Activated CD8-positive, alpha-beta memory T cell treated with anti-CD3 and anti-CD28 coated beads, Interleukin-2, amount 10 ng/mL, durations not matched to agents 7 days and 5 days (primary cell): ENCODE measurements at regions not wholly inside any gene's neighbourhood (a gene's known extent, or its start where the extent isn't known, plus 50 kb on each side); places are given as distances from the start of the nearest gene placed in this dataset.
A peak's percentile ranks its signal among the peaks of the same experiment; 100 is the strongest.

Source experiments
- ATAC-seq: fragments of 150-1000 bp; cut with Tn5 transposase; one replicate; pipeline ENCODE4 v1.10.0; 2021; ENCODE audit warnings: moderate library complexity
- CTCF ChIA-PET: fragments of 350-600 bp; sonication (Branson Sonifier 250); formaldehyde crosslinking; loops from one replicate; lab custom pipeline; 2021; ENCODE audit warnings: antibody characterized with exemption; lab: Charles Lee
- DNase-seq: peaks from one replicate; pipeline ENCODE4 v3.0.0-alpha.2; 2020
- H3K27ac Mint-ChIP-seq: one replicate; pipeline ENCODE4 v1.8.0; 2021; ENCODE audit warnings: mild to moderate bottlenecking, mixed read lengths
- H3K27me3 Mint-ChIP-seq: one replicate; pipeline ENCODE4 v1.8.0; 2021; ENCODE audit warnings: mixed read lengths
- H3K36me3 Mint-ChIP-seq: one replicate; pipeline ENCODE4 v1.8.0; 2021; ENCODE audit warnings: mild to moderate bottlenecking, mixed read lengths
- H3K4me1 Mint-ChIP-seq: one replicate; pipeline ENCODE4 v1.8.0; 2021; ENCODE audit warnings: mixed read lengths
- H3K4me3 Mint-ChIP-seq: one replicate; pipeline ENCODE4 v1.8.0; 2021; ENCODE audit warnings: mild to moderate bottlenecking, moderate library complexity, mixed read lengths
- H3K9me3 Mint-ChIP-seq: one replicate; pipeline ENCODE4 v1.8.0; 2022; ENCODE audit warnings: low read depth, mixed read lengths

- ATAC-seq, result no peak
- peaks cover 51% of the 10 kb centered on the region for H3K4me1 Mint-ChIP-seq
- H3K36me3 Mint-ChIP-seq, result peaks cover 1% of the 10 kb centered on the region
- H3K9me3 Mint-ChIP-seq, result peaks cover 4% of the 10 kb centered on the region
- H3K27ac Mint-ChIP-seq, result no peak overlapping the region
- CTCF ChIA-PET, result interaction anchor here (1.0 to 6.3 kb wide), 11 partner anchors 10 to 152 kb away, joined by 3 to 47 read pairs (median 5); no protein-coding TSS in a partner anchor
- DNase-seq, result no peak
- H3K4me3 Mint-ChIP-seq, result no peak overlapping the region
- no peaks in the 10 kb centered on the region for H3K27me3 Mint-ChIP-seq
Observed at GRCh38 chr11:45079567-45079942, 66.9 kb upstream of the PRDM11 start.

DNA sequence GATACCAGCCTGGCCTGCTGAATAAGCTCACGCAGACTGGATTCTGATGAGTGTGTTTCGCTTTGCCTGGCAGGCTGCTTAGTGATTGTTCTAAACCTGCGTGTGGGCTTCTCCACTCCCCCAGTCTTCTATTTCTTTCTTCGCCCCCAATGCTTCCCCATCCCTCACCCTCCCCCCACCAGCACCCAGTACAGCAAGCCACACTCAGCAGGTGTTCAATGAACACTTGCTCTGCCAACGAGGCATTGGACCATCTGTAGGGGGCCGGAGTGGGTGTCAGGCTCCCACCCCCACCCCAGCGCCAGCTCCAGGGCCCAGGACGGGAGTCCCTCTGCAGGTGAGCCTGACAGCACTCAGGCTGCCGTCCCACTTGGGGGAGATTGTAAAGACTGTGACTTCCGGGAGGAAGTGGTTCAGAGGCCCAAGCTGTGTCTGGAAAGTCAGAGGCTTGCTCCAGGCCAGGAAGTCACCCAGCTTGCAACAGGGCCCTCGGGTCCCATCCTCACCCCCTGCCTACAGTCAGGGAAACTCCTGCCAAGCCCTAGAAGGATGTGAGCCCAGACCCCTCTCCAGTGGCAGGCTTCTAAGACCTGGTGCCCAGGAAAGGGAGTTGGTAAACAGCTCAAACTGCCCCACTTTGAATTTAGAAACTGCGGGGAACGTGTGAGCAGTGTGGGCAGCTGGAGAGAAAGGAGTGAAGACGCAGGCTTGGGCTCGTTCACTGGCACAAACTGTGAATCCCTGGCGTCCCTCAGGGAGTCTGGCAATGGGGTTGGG, 66.3 kb upstream of the PRDM11 start:
- Mint-ChIP-seq H3K4me1 (peaks cover 51% of the 10 kb centered on the region), H3K36me3 (peaks cover 1% of the 10 kb centered on the region), H3K27ac (peak overlapping the region; percentile 88), H3K27me3 (no peaks in the 10 kb centered on the region), H3K9me3 (peaks cover 4% of the 10 kb centered on the region), H3K4me3 (no peak overlapping the region)
- peak; percentile 83 for DNase-seq
- CTCF ChIA-PET, result interaction anchor here (0.7 to 6.3 kb wide), 14 partner anchors 9 to 153 kb away, joined by 3 to 47 read pairs (median 4); no protein-coding TSS in a partner anchor
- peak; percentile 94 for ATAC-seq

GRCh38 chr11:45082744-45083543, 63.5 kb upstream of the PRDM11 start:
- no peak for ATAC-seq
- Mint-ChIP-seq H3K4me1 (peaks cover 51% of the 10 kb centered on the region), H3K27ac (no peak overlapping the region), H3K9me3 (peaks cover 4% of the 10 kb centered on the region), H3K27me3 (no peaks in the 10 kb centered on the region), H3K36me3 (peaks cover 1% of the 10 kb centered on the region), H3K4me3 (no peak overlapping the region)
- CTCF ChIA-PET, result interaction anchor here (0.7 to 6.3 kb wide), 6 partner anchors 17 to 156 kb away, joined by 3 to 47 read pairs (median 4); partner anchors contain the start of gene TP53I11
- DNase-seq, result peak; percentile 44

DNA sequence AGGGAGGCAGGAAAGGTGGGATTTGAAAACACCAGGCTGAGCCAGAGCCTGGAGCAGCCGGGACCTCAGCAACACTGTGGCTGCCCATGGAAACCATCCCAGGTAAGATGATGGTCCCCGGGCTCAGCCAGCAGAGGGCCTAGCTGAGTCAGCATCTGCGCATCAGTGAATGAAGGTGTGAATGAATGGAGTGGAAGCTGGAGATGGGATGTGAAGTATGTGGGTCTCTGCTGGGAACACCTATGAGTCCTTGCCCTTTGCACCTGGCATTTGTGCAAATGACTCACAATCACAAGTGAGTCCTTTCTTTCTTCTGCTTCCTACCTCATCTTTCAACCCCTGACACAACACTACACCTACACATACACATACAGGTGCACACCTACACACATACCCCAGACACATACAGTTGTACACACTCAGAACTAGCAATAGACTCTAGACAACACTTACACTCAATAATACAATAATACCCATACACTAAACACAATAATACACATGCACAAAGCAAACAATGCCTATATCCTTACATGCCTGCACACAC, 62.8 kb upstream of the PRDM11 start:
- Mint-ChIP-seq H3K36me3 (peaks cover 1% of the 10 kb centered on the region), H3K27me3 (no peaks in the 10 kb centered on the region), H3K4me3 (no peak overlapping the region), H3K9me3 (peaks cover 4% of the 10 kb centered on the region), H3K4me1 (peaks cover 51% of the 10 kb centered on the region), H3K27ac (no peak overlapping the region)
- DNase-seq, result no peak
- CTCF ChIA-PET, result interaction anchor here (0.7 to 1.1 kb wide), 3 partner anchors 16 to 22 kb away, joined by 3 to 4 read pairs (median 3); no protein-coding TSS in a partner anchor
- no peak for ATAC-seq

GRCh38 chr11:45085646-45086501, 60.6 kb upstream of the PRDM11 start:
- CTCF ChIA-PET, result interaction anchor here (2.0 kb wide), 1 partner anchor 19 kb away, joined by 5 read pairs; no protein-coding TSS in a partner anchor

GRCh38 chr11:45086526-45086925, 59.9 kb upstream of the PRDM11 start:
- peaks cover 31% of the 10 kb centered on the region for H3K4me1 Mint-ChIP-seq
- DNase-seq, result no peak
- no peak overlapping the region for H3K27ac Mint-ChIP-seq
- H3K4me3 Mint-ChIP-seq, result no peak overlapping the region
- CTCF ChIA-PET, result interaction anchor here (2.2 kb wide), 1 partner anchor 17 kb away, joined by 11 read pairs; no protein-coding TSS in a partner anchor
- peaks cover 2% of the 10 kb centered on the region for H3K9me3 Mint-ChIP-seq
- peaks cover 1% of the 10 kb centered on the region for H3K36me3 Mint-ChIP-seq
- H3K27me3 Mint-ChIP-seq, result peaks cover 6% of the 10 kb centered on the region
- no peak for ATAC-seq

More at GRCh38 chr11:45085646-45086501, 60.6 kb upstream of the PRDM11 start:
- no peak for DNase-seq
- no peak overlapping the region for H3K27ac Mint-ChIP-seq
- peaks cover 1% of the 10 kb centered on the region for H3K36me3 Mint-ChIP-seq
- H3K4me3 Mint-ChIP-seq, result no peak overlapping the region
- ATAC-seq, result no peak
- H3K4me1 Mint-ChIP-seq, result peaks cover 36% of the 10 kb centered on the region
- H3K9me3 Mint-ChIP-seq, result peaks cover 4% of the 10 kb centered on the region
- H3K27me3 Mint-ChIP-seq, result peaks cover 4% of the 10 kb centered on the region

DNA sequence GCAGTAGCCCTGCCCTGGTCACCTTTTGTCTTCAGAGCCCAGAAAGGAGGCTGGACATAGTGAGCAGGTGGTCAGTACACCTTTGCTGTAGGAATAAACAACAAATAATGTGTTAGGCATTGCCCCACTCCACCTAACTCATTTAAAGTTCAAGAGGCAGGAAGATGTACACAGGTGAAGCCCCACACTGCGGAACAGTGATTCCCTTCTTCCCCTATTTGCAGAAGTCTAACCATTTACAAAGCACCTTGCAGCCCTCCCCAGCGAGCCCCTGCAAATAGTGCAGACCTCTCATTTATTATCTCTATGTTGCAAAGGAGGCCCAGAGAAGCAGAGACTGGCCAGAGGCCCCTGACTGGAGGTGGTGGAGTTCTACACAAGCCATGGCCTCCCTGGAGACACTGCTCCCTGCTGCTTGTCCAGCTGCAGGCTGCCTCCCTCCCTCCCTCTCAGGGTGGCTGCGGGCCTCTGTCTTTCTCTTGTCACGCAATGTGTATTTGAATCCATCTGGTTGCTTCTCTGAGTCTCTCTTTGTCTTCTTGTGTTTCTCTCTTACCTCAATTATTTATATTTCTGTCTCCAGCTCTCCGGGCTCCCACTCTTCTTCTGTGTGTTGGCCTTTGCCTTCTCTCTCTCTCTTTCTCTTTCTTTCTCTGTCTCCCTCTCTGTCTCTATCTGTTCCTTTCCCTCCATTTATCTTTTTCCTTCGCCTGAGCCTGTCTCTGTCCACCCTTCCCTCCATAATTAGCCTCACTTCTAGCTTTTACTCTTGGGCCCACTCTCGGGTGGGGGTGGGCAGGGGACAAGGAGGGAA, 59.1 kb upstream of the PRDM11 start:
- no peaks in the 10 kb centered on the region for H3K9me3 Mint-ChIP-seq
- H3K27ac Mint-ChIP-seq, result no peak overlapping the region
- no peak for DNase-seq
- CTCF ChIA-PET, result interaction anchor here (1.4 to 2.2 kb wide), 2 partner anchors 17 to 151 kb away, joined by 4 to 11 read pairs; no protein-coding TSS in a partner anchor
- ATAC-seq, result no peak
- H3K27me3 Mint-ChIP-seq, result peaks cover 7% of the 10 kb centered on the region
- H3K4me1 Mint-ChIP-seq, result peaks cover 25% of the 10 kb centered on the region
- H3K4me3 Mint-ChIP-seq, result no peak overlapping the region
- peaks cover 1% of the 10 kb centered on the region for H3K36me3 Mint-ChIP-seq

DNA sequence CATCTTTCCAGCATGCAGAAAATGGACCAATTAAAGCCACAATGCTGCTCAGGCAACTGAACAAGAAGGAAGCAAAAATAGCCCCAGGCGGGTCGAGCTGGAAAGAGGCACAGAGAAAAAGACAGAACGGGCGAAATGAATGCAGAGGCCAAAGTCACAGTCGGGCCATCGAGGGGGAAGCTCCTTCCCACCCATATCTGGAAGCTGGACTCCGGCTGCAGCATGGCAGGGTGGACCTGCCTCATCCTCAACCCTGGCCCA, 58.6 kb upstream of the PRDM11 start:
- Mint-ChIP-seq H3K36me3 (no peaks in the 10 kb centered on the region), H3K4me1 (peaks cover 20% of the 10 kb centered on the region), H3K9me3 (no peaks in the 10 kb centered on the region), H3K4me3 (no peak overlapping the region), H3K27me3 (peaks cover 7% of the 10 kb centered on the region), H3K27ac (no peak overlapping the region)
- ATAC-seq, result no peak
- DNase-seq, result no peak
- CTCF ChIA-PET, result interaction anchor here (1.4 to 2.2 kb wide), 2 partner anchors 16 to 152 kb away, joined by 4 to 11 read pairs; no protein-coding TSS in a partner anchor

DNA sequence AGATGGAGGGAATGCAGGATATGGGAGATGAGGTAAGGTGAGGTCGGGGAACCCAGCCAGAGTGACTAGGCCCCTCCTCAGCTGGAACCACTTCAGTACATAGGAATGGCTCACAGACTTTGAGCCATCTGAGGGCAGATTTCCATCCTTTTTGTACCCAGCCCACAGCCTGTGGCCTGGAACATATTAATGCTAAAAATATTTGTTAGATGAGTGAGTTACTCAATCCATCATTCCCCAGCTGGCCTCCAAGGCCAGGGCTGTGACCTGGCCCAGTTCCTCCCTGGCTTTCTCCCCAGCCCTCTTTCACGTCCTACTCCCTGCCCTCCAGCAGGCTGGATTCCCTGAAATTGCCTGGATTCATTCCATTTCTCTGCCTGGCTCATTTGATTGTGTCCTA, 57.2 kb upstream of the PRDM11 start:
- ATAC-seq (no peak), DNase-seq (no peak)
- CTCF ChIA-PET, result interaction anchor here (0.8 to 3.7 kb wide), 5 partner anchors 9 to 178 kb away, joined by 3 to 24 read pairs (median 3); no protein-coding TSS in a partner anchor
- Mint-ChIP-seq H3K27ac (no peak overlapping the region), H3K9me3 (no peaks in the 10 kb centered on the region), H3K4me1 (peaks cover 20% of the 10 kb centered on the region), H3K27me3 (peaks cover 7% of the 10 kb centered on the region), H3K36me3 (no peaks in the 10 kb centered on the region), H3K4me3 (no peak overlapping the region)

- ATAC-seq (peak; percentile 46), DNase-seq (peak; percentile 54)
- H3K27me3 Mint-ChIP-seq, result peaks cover 7% of the 10 kb centered on the region
- H3K27ac Mint-ChIP-seq, result no peak overlapping the region
- no peaks in the 10 kb centered on the region for H3K36me3 Mint-ChIP-seq
- CTCF ChIA-PET, result interaction anchor here (0.8 to 3.7 kb wide), 7 partner anchors 8 to 178 kb away, joined by 3 to 24 read pairs (median 3); no protein-coding TSS in a partner anchor
- no peaks in the 10 kb centered on the region for H3K9me3 Mint-ChIP-seq
- H3K4me3 Mint-ChIP-seq, result no peak overlapping the region
- peaks cover 20% of the 10 kb centered on the region for H3K4me1 Mint-ChIP-seq
Observed at GRCh38 chr11:45089676-45090499, 56.6 kb upstream of the PRDM11 start.

DNA sequence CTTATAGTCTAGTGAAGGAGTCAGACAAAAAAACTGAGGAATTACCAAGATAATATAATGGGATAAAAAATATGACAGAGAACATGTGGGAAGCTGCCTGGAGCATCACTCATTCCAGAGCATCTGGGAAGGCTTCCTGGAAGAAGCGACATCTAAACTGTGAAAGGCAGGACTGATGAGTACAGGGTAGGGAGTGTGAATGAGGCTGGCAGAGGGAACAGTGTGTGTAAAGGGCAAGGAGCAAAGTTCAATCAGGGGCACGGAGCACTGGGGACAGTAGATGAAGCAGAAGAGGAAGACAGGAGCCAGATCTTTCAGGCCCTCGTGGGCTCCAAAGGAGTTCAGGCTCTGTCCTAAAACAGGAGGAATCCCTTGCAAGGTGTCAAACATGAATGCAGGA, 55.8 kb upstream of the PRDM11 start:
- Mint-ChIP-seq H3K27ac (no peak overlapping the region), H3K4me3 (no peak overlapping the region), H3K4me1 (peaks cover 20% of the 10 kb centered on the region), H3K27me3 (peaks cover 11% of the 10 kb centered on the region), H3K9me3 (no peaks in the 10 kb centered on the region), H3K36me3 (no peaks in the 10 kb centered on the region)
- no peak for ATAC-seq
- CTCF ChIA-PET, result interaction anchor here (1.7 to 3.7 kb wide), 2 partner anchors 14 to 154 kb away, joined by 8 to 24 read pairs; no protein-coding TSS in a partner anchor
- no peak for DNase-seq
